ENCODE measurements at regions not wholly inside any gene's neighbourhood (a gene's known extent, or its start where the extent isn't known, plus 50 kb on each side); places are given as distances from the start of the nearest gene placed in this dataset.

DNA sequence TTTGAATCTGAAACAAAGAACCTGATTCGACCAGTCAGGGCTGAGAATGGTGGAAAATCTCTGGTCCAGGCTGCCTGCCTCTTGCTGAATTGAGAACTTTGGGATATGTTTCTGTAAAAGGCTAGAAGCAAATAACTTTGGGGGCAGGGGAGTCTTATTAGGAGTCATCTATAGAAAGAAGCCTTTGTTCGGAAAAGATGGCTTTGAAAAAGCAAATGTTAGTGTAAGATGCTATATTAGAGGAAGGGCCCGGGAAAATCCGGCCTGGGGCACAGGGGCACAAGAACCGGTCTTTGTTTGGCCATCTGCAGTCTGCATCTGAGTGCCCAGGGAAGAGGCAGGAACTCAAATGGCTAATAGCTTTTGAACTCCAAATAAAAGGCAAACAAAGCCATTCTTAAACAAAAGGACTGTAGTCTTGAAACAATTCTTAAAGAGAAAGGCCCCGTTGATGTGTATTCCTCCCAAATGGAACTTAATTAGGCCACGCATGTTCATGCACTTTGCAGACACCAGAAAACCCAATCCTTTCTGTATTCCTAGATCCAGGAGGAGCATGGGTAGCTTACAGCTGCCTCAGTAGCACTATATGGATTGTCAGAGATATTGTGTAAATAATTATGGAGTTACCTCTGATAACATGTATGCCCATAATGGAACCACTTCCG is 180.0 kb upstream of the ARL4C start:
- TF ChIP-seq, protein P1, sequence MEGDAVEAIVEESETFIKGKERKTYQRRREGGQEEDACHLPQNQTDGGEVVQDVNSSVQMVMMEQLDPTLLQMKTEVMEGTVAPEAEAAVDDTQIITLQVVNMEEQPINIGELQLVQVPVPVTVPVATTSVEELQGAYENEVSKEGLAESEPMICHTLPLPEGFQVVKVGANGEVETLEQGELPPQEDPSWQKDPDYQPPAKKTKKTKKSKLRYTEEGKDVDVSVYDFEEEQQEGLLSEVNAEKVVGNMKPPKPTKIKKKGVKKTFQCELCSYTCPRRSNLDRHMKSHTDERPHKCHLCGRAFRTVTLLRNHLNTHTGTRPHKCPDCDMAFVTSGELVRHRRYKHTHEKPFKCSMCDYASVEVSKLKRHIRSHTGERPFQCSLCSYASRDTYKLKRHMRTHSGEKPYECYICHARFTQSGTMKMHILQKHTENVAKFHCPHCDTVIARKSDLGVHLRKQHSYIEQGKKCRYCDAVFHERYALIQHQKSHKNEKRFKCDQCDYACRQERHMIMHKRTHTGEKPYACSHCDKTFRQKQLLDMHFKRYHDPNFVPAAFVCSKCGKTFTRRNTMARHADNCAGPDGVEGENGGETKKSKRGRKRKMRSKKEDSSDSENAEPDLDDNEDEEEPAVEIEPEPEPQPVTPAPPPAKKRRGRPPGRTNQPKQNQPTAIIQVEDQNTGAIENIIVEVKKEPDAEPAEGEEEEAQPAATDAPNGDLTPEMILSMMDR (IDR thresholded peaks at IDR 0.05; ENCODE audit: insufficient read depth, low read depth, low read length, missing control alignments) = no peak
- H3K4me3 ChIP-seq (ENCODE audit: low read length) = no peak overlapping the region
- no peak for DNase-seq (ENCODE audit: low read depth)

DNA sequence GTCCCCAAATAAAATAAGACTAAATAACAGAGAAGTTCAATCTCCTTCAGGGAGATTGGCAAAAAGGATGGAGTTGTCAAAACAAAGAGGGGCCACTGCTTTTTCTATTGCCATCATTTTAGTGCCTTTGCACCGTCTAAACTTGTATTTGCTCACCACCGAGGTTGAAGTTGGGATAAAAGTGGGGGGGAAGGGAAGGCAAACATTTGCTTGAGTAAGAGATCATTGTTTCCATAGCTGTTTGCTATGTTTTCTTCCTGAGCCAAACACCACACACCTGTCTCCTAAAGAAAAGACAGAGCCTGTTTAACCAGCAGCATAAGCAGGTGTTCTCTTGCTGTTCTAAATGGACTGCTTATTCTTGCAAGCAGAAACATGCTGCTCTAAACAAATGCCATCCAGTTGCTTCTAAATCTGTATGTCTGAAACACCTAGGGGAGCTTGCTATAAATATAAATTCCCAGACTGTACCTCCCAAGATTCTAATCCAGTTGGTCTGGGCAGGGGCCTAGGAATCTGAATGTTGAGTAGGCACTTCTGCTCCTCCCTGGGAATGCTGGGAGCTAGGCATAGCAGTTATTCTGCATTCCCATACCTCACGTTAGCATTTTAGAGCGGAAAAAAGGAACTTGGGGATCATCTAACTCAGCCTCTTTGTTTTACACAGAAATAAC is 179.4 kb upstream of the ARL4C start:
- no peak overlapping the region for H3K4me3 ChIP-seq (ENCODE audit: low read length)
- TF ChIP-seq, protein P1 (IDR thresholded peaks at IDR 0.05; ENCODE audit: insufficient read depth, low read depth, low read length, missing control alignments) = no peak
- peak; percentile 62 for DNase-seq (ENCODE audit: low read depth)

DNA sequence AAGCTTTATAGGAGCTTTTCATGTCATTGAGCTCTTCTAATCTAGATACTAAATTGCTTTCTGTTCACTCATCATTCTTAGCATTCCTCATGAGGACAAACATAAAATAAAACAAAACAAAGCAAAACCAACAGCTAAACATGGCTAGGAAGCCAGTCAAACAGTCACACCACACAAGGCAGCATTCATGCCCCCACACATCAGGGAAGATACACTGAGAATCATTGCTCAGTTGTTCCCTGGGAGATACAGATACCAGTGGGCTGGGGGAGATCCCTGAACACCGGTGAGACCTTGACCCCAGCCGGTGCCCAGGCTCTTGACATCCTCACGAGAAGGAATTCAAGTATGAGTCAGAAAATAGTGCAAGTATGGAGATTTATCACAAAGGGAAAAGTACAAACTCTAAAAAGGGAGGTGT is 177.9 kb upstream of the ARL4C start:
- H3K4me3 ChIP-seq (ENCODE audit: low read length) = no peak overlapping the region
- DNase-seq (ENCODE audit: low read depth) = no peak
- TF ChIP-seq, protein P1 (IDR thresholded peaks at IDR 0.05; ENCODE audit: insufficient read depth, low read depth, low read length, missing control alignments) = no peak

DNA sequence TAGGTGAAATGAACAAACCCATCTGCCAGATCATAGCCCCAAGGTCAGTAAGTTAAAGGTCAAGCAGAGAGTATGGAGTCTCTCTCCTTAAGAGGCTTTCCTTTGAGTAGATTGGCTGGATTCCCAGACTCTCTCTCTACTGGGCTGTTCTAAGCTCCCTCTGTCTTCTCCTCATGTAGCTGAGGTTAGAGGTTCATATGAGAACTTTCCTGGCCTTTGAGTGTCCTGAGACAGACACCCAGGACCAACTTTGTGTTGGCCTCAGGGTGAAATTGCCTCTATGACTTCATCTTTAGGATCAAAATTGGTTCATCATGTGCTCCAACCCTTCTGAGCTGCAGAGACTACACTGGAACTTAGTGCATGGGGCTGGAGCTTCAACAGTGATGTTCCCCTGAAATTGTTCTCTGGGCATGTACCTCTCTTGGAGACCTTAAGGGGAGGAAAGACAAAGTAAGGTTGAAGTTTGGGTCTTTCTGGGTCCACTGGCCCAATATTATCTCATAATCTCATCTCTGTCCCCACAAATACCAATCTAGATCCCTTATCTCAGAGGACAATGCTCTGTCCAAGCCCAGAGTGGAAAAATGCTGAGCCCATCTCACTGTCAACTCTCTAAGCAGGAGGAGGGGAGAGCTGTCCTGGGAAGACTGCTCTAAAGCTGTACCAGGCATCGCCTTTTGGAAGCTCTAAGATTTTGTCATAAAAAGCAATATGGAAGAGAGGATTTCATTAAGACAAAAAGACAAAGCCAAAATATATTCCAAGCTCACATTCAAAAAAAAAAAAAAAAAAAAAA is 177.3 kb upstream of the ARL4C start:
- no peak for DNase-seq (ENCODE audit: low read depth)
- H3K4me3 ChIP-seq (ENCODE audit: low read length) = no peak overlapping the region
- TF ChIP-seq, protein P1 (IDR thresholded peaks at IDR 0.05; ENCODE audit: insufficient read depth, low read depth, low read length, missing control alignments) = no peak

DNA sequence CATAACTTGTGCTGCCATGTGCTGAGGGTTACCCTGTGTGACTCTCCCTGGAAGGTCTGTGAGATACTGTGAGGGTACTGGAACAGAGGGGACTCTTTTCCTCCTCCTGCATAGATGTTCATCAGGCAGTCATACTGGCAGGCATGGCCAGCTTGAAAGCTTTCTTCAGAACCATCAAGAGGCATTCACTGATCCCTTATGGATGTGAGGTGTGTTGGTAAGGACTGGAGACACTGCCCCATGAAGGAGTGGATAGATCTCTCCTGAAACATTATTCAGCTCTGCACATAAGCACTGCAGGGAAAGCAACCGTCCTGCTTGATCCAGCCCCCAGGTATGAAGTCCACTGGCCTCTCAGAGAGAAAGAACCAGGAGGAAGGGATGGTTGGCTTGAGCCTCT is 176.6 kb upstream of the ARL4C start:
- no peak for DNase-seq (ENCODE audit: low read depth)
- TF ChIP-seq, protein P1 (IDR thresholded peaks at IDR 0.05; ENCODE audit: insufficient read depth, low read depth, low read length, missing control alignments) = no peak
- H3K4me3 ChIP-seq (ENCODE audit: low read length) = no peak overlapping the region

DNA sequence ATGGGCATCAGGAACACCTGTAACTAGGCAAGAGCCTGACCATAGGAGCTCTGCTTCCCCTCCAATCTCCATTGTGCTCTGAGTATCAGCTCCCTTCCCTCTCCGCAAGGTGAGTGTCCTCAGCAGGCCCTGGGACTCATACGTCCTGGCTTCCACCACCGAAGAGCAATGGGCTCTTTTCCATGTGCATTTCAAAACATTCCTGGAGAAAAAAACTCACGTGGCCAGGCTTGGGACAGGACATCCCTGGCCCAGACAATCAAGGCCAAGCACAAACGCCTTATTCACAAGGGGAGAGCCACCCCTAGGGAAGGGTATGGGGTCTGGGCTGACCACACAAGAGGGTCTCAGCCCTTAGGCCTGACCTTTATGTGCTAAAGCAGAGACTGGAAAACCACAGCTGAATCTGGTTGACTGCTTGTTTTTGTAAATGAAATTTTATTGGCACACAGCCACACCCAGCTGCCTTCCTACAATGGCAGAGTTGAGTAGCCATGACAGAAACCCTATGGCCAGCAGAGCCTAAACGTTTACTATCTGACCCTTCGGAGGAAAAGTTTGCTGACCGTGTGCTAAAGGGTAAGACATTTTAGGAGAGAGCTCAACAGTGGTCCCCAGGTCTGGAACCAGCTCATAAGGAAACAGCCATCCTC is 175.7 kb upstream of the ARL4C start:
- DNase-seq (ENCODE audit: low read depth) = no peak
- no peak overlapping the region for H3K4me3 ChIP-seq (ENCODE audit: low read length)
- TF ChIP-seq, protein P1 (IDR thresholded peaks at IDR 0.05; ENCODE audit: insufficient read depth, low read depth, low read length, missing control alignments) = no peak
